CD14-positive monocyte (primary cell): ENCODE measurements at regions not wholly inside any gene's neighbourhood (a gene's known extent, or its start where the extent isn't known, plus 50 kb on each side); places are given as distances from the start of the nearest gene placed in this dataset.

Experiments
- DNase-seq, 3 donors: peaks; one replicate each; pipeline ENCODE4 v3.0.0-alpha.2; 2011 to 2022
- H2AFZ ChIP-seq: 2 replicates; pipeline ENCODE4 v1.6.0; 2012; ENCODE audit warnings: mild to moderate bottlenecking, low read depth, low read length, inconsistent platforms; ENCODE audit not compliant: insufficient read depth, poor library complexity, severe bottlenecking
- H3K27ac ChIP-seq, 2 donors: 1 replicate in 1 of 2; 2 replicates in 1 of 2; pipeline ENCODE4 v1.5.1; 2012 to 2013; ENCODE audit warnings: low read length in 2 of 2, control low read depth in 1 of 2, inconsistent platforms in 1 of 2, low read depth in 1 of 2, mild to moderate bottlenecking in 1 of 2
- H3K27me3 ChIP-seq, 2 donors: one replicate each; pipeline versions ENCODE4 v1.6.0 to v1.6.1; 2011 to 2013; ENCODE audit warnings: low read length in 2 of 2; ENCODE audit not compliant: control insufficient read depth in 2 of 2, insufficient read depth in 2 of 2
- H3K36me3 ChIP-seq, 2 donors: replicated peaks in 1 of 2; 1 replicate in 1 of 2; 2 replicates in 1 of 2; pipeline versions ENCODE4 v1.5.1 to v1.6.1; 2012 to 2013; ENCODE audit warnings: low read length in 2 of 2, control low read depth in 1 of 2, inconsistent platforms in 1 of 2, mild to moderate bottlenecking in 1 of 2; ENCODE audit not compliant: insufficient read depth in 2 of 2, control insufficient read depth in 1 of 2
- H3K4me1 ChIP-seq, 2 donors: 1 replicate in 1 of 2; 2 replicates in 1 of 2; pipeline versions ENCODE4 v1.5.1 to v1.6.1; 2012 to 2013; ENCODE audit warnings: low read length in 2 of 2, control low read depth in 1 of 2, inconsistent platforms in 1 of 2, mild to moderate bottlenecking in 1 of 2, moderate library complexity in 1 of 2; ENCODE audit not compliant: insufficient read depth in 2 of 2, control insufficient read depth in 1 of 2
- H3K4me2 ChIP-seq: replicated peaks from 2 replicates; pipeline ENCODE3; 2012; ENCODE audit warnings: low read length, moderate library complexity, mild to moderate bottlenecking; ENCODE audit not compliant: poor library complexity, severe bottlenecking; ENCODE audit errors: extremely low read depth
- H3K4me3 ChIP-seq, 3 experiments: fragments of 200-600 bp in 1 of 3; sonication (generic) in 1 of 3; replicated peaks in 1 of 3; 1 replicate in 2 of 3; 2 replicates in 1 of 3; pipeline ENCODE4 v1.5.1; 2011 to 2013; ENCODE audit warnings: low read length in 3 of 3, mild to moderate bottlenecking in 3 of 3, control low read depth in 2 of 3, low read depth in 2 of 3, inconsistent platforms in 1 of 3, moderate library complexity in 1 of 3
- H3K79me2 ChIP-seq: 2 replicates; pipeline ENCODE4 v1.6.0; 2012; ENCODE audit warnings: mild to moderate bottlenecking, control low read depth, inconsistent platforms, low read length, moderate library complexity; ENCODE audit not compliant: insufficient read depth
- H3K9ac ChIP-seq: 2 replicates; pipeline ENCODE4 v1.6.0; 2017; ENCODE audit warnings: low read length, mild to moderate bottlenecking; ENCODE audit not compliant: insufficient read depth, poor library complexity, severe bottlenecking
- H3K9me3 ChIP-seq, 2 donors: replicated peaks in 1 of 2; 1 replicate in 1 of 2; 2 replicates in 1 of 2; pipeline versions ENCODE4 v1.5.1 to v1.6.1; 2012 to 2013; ENCODE audit warnings: low read length in 2 of 2, control low read depth in 1 of 2; ENCODE audit not compliant: control insufficient read depth in 1 of 2, insufficient read depth in 1 of 2
- H4K20me1 ChIP-seq: 2 replicates; pipeline ENCODE4 v1.6.0; 2012; ENCODE audit warnings: mild to moderate bottlenecking, low read length, control low read depth, moderate library complexity; ENCODE audit not compliant: insufficient read depth
- H3K27ac Mint-ChIP-seq, 7 donors: one replicate each; pipeline ENCODE4 v1.8.0; 2020; ENCODE audit warnings: mild to moderate bottlenecking in 7 of 7, mixed read lengths in 7 of 7, moderate library complexity in 6 of 7, inconsistent platforms in 2 of 7
- H3K27me3 Mint-ChIP-seq, 3 donors: one replicate each; pipeline ENCODE4 v1.8.0; 2021 to 2022; ENCODE audit warnings: low read depth in 3 of 3, mild to moderate bottlenecking in 3 of 3, mixed read lengths in 3 of 3, moderate library complexity in 3 of 3, inconsistent platforms in 1 of 3
- H3K36me3 Mint-ChIP-seq, 2 donors: one replicate each; pipeline ENCODE4 v1.8.0; 2020; ENCODE audit warnings: mixed read lengths in 2 of 2, inconsistent platforms in 1 of 2, mild to moderate bottlenecking in 1 of 2
- H3K4me1 Mint-ChIP-seq: one replicate; pipeline ENCODE4 v1.8.0; 2020; ENCODE audit warnings: mild to moderate bottlenecking, mixed read lengths
- H3K4me3 Mint-ChIP-seq, 2 donors: one replicate each; pipeline ENCODE4 v1.8.0; 2020; ENCODE audit warnings: mild to moderate bottlenecking in 2 of 2, mixed read lengths in 2 of 2, moderate library complexity in 1 of 2
- H3K9me3 Mint-ChIP-seq, 7 donors: one replicate each; pipeline ENCODE4 v1.8.0; 2020 to 2022; ENCODE audit warnings: mixed read lengths in 7 of 7, mild to moderate bottlenecking in 6 of 7, moderate library complexity in 6 of 7, inconsistent platforms in 2 of 7
- WGBS: methylation state at CpG from one replicate; pipeline ENCODE4 v1.1.5; 2013; ENCODE audit warnings: missing lambda C conversion rate; ENCODE audit not compliant: insufficient coverage; 5-methylcytosine and 5-hydroxymethylcytosine counted together
- intact Hi-C, 2 donors: fragments of 100-400 bp; cut with micrococcal nuclease; formaldehyde crosslinking; loops; one replicate each; pipeline versions ENCODE4 v1.15.0 to v1.15.1; 2023
- TF ChIP-seq, protein P1 (sequence below): fragments of 200-600 bp; IDR thresholded peaks from one replicate; pipeline ENCODE4 v1.8.0; 2022; ENCODE audit warnings: antibody characterized with exemption, mild to moderate bottlenecking

DNA sequence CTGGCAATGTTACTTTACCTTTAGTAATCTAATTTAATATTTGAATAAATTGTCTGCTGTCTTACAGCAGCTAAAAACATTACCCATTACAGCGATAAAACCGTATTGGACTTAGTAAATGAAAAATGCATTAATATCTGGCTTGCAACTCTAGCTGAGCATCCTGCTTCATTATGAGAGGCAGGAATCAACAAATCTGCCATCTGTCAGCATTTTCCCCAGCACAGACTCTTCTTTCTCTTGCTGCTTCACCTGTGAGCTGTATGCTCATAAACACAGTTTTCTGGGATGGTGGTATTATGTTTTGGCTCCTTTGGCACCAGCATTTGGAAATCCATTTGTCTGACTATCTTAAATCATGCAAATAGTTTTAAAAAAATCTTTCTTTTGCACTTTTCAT, 487.1 kb downstream of the KCNT2 start:
- Mint-ChIP-seq H3K9me3 (peaks cover 0 to 4% (median 2%) of the 10 kb centered on the region in 7 donors), H3K4me3 (no peak overlapping the region), H3K27me3 (peaks cover 0 to 2% (median 0%) of the 10 kb centered on the region in 3 donors), H3K36me3 (no peaks in the 10 kb centered on the region), H3K27ac (no peak overlapping the region), H3K4me1 (no peaks in the 10 kb centered on the region)
- Histone ChIP-seq H3K27me3 (no peaks in the 10 kb centered on the region), H3K36me3 (no peaks in the 10 kb centered on the region), H3K27ac (no peak overlapping the region), H3K4me3 (no peak overlapping the region), H4K20me1 (no peaks in the 10 kb centered on the region), H3K4me1 (no peaks in the 10 kb centered on the region), H3K4me2 (no peak overlapping the region), H3K79me2 (no peaks in the 10 kb centered on the region), H3K9me3 (no peaks in the 10 kb centered on the region), H2AFZ (no peak overlapping the region), H3K9ac (no peak overlapping the region)
- intact Hi-C loops, result no loop called here
- TF ChIP-seq, protein P1, sequence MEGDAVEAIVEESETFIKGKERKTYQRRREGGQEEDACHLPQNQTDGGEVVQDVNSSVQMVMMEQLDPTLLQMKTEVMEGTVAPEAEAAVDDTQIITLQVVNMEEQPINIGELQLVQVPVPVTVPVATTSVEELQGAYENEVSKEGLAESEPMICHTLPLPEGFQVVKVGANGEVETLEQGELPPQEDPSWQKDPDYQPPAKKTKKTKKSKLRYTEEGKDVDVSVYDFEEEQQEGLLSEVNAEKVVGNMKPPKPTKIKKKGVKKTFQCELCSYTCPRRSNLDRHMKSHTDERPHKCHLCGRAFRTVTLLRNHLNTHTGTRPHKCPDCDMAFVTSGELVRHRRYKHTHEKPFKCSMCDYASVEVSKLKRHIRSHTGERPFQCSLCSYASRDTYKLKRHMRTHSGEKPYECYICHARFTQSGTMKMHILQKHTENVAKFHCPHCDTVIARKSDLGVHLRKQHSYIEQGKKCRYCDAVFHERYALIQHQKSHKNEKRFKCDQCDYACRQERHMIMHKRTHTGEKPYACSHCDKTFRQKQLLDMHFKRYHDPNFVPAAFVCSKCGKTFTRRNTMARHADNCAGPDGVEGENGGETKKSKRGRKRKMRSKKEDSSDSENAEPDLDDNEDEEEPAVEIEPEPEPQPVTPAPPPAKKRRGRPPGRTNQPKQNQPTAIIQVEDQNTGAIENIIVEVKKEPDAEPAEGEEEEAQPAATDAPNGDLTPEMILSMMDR, result no peak
- no peak for DNase-seq
- WGBS, result no CpG with 5 or more reads among the region's 2 CpGs

DNA sequence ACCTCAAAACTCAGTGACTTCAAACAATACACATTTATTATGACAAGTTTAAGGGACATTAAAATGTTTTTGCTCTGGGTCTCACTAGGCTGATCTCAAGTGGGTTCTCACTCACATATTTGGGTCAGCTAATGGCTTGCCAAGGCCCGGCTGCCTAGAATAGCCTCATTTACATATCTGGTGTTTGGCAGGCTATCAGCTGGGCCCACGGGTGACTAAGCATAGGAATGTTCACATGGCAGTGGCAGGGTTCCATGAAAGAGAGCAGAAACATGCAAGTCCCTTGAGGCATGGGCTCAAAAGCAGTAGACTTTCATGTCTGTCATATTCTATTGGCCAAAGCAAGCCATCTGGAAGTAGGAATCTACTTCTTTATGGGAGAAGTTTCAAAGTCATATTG, 492.6 kb downstream of the KCNT2 start:
- H3K36me3 Mint-ChIP-seq, result no peaks in the 10 kb centered on the region
- 52% methylated on average over 2 of the region's 2 CpGs for WGBS

More for the DNA sequence above, 492.6 kb downstream of the KCNT2 start:
- no peak overlapping the region for H3K4me2 ChIP-seq
- intact Hi-C loops, result no loop called here
- no peaks in the 10 kb centered on the region for H3K36me3 ChIP-seq
- H4K20me1 ChIP-seq, result no peaks in the 10 kb centered on the region
- no peaks in the 10 kb centered on the region for H3K79me2 ChIP-seq
- H3K4me3 ChIP-seq, result no peak overlapping the region
- Mint-ChIP-seq H3K27me3 (no peaks in the 10 kb centered on the region), H3K4me1 (no peaks in the 10 kb centered on the region), H3K27ac (no peak overlapping the region), H3K9me3 (peaks cover 2 to 8% (median 3%) of the 10 kb centered on the region in 7 donors), H3K4me3 (no peak overlapping the region)
- no peaks in the 10 kb centered on the region for H3K4me1 ChIP-seq
- H3K9me3 ChIP-seq, result no peaks in the 10 kb centered on the region
- H2AFZ ChIP-seq, result no peak overlapping the region
- H3K9ac ChIP-seq, result no peak overlapping the region
- TF ChIP-seq, protein P1, result no peak
- H3K27ac ChIP-seq, result no peak overlapping the region
- DNase-seq, result no peak
- no peaks in the 10 kb centered on the region for H3K27me3 ChIP-seq
